Right atrium auricular region (tissue), 2 donors: ENCODE measurements at regions not wholly inside any gene's neighbourhood (a gene's known extent, or its start where the extent isn't known, plus 50 kb on each side); places are given as distances from the start of the nearest gene placed in this dataset.
A peak's percentile ranks its signal among the peaks of the same experiment; 100 is the strongest.
"Not testable (repeated sequence)": the region's sequence is repeated elsewhere in the genome, so short reads cannot be mapped to it uniquely, and the experiment has no call there.

Experiments used
- DNase-seq: peaks from one replicate; pipeline ENCODE4 v3.0.0-alpha.2; 2019; ENCODE audit warnings: low spot score
- H3K27ac ChIP-seq, 2 donors: fragments of 200-600 bp; sonication (generic); 1 replicate in 1 of 2; 2 replicates in 1 of 2; pipeline ENCODE4 v1.5.1; 2016 to 2019
- H3K27me3 ChIP-seq, 2 donors: fragments of 200-600 bp; sonication (generic); one replicate each; pipeline versions ENCODE4 v1.5.1 to v1.6.0; 2017 to 2019
- H3K36me3 ChIP-seq: fragments of 200-600 bp; sonication (generic); one replicate; pipeline ENCODE4 v1.5.1; 2016
- H3K4me1 ChIP-seq, 2 donors: fragments of 200-600 bp; sonication (generic); one replicate each; pipeline versions ENCODE4 v1.5.1 to v1.6.0; 2017 to 2019
- H3K4me3 ChIP-seq, 2 donors: fragments of 200-600 bp; sonication (generic); 1 replicate in 1 of 2; 2 replicates in 1 of 2; pipeline ENCODE4 v1.5.1; 2017 to 2019; ENCODE audit warnings: mild to moderate bottlenecking in 1 of 2, moderate library complexity in 1 of 2
- H3K9me3 ChIP-seq, 2 donors: fragments of 200-600 bp; sonication (generic); one replicate each; pipeline ENCODE4 v1.5.1; 2019
- CTCF ChIP-seq, 2 donors: fragments of 200-600 bp; sonication (generic); IDR thresholded peaks; one replicate each; pipeline ENCODE4 v1.5.1; 2019; ENCODE audit warnings: antibody characterized with exemption in 2 of 2

GRCh38 chr1:94299627-94300553 lies 62.5 kb upstream of the ARHGAP29 start:
- TF ChIP-seq CTCF (IDR thresholded peaks at IDR 0.05) = no peak
- peak overlapping the region; percentile 48 to 59 for H3K27ac ChIP-seq
- H3K4me3 ChIP-seq = no peak overlapping the region
- peaks cover 0 to 29% of the 10 kb centered on the region in 2 donors for H3K4me1 ChIP-seq
- no peaks in the 10 kb centered on the region for H3K27me3 ChIP-seq
- DNase-seq = no peak
- no peaks in the 10 kb centered on the region for H3K36me3 ChIP-seq
- no peaks in the 10 kb centered on the region for H3K9me3 ChIP-seq

GRCh38 chr1:94298861-94299260 lies 61.5 kb upstream of the ARHGAP29 start:
- Histone ChIP-seq H3K9me3 (no peaks in the 10 kb centered on the region), H3K27me3 (no peaks in the 10 kb centered on the region), H3K4me3 (no peak overlapping the region), H3K27ac (peak overlapping the region; percentile 48 to 59), H3K4me1 (peaks cover 0 to 29% of the 10 kb centered on the region in 2 donors), H3K36me3 (no peaks in the 10 kb centered on the region)
- DNase-seq = peak; percentile 74
- TF ChIP-seq CTCF (IDR thresholded peaks at IDR 0.05) = no peak

GRCh38 chr1:94296018-94296417 lies 58.6 kb upstream of the ARHGAP29 start:
- Histone ChIP-seq H3K27ac (peak overlapping the region in 1 of 2 donors; percentile 37), H3K36me3 (no peaks in the 10 kb centered on the region), H3K4me1 (peaks cover 0 to 29% of the 10 kb centered on the region in 2 donors), H3K4me3 (no peak overlapping the region), H3K9me3 (no peaks in the 10 kb centered on the region), H3K27me3 (no peaks in the 10 kb centered on the region)
- no peak for DNase-seq
- TF ChIP-seq CTCF (IDR thresholded peaks at IDR 0.05) = no peak

GRCh38 chr1:94292978-94293377 lies 55.6 kb upstream of the ARHGAP29 start:
- H3K36me3 ChIP-seq, H3K27me3 ChIP-seq, H3K4me3 ChIP-seq, DNase-seq, H3K9me3 ChIP-seq, H3K27ac ChIP-seq, H3K4me1 ChIP-seq: not testable (repeated sequence)

- H3K4me3 ChIP-seq, DNase-seq, H3K4me1 ChIP-seq, H3K36me3 ChIP-seq, H3K27me3 ChIP-seq, H3K27ac ChIP-seq, H3K9me3 ChIP-seq: not testable (repeated sequence)
Observed at GRCh38 chr1:94289244-94289643, 51.9 kb upstream of the ARHGAP29 start.
